Right atrium auricular region (tissue), 2 donors: ENCODE measurements at regions not wholly inside any gene's neighbourhood (a gene's known extent, or its start where the extent isn't known, plus 50 kb on each side); places are given as distances from the start of the nearest gene placed in this dataset.
"Not testable (repeated sequence)": the region's sequence is repeated elsewhere in the genome, so short reads cannot be mapped to it uniquely, and the experiment has no call there.

Experiments used
- DNase-seq: peaks from one replicate; pipeline ENCODE4 v3.0.0-alpha.2; 2019; ENCODE audit warnings: low spot score
- H3K27ac ChIP-seq, 2 donors: fragments of 200-600 bp; sonication (generic); 1 replicate in 1 of 2; 2 replicates in 1 of 2; pipeline ENCODE4 v1.5.1; 2016 to 2019
- H3K27me3 ChIP-seq, 2 donors: fragments of 200-600 bp; sonication (generic); one replicate each; pipeline versions ENCODE4 v1.5.1 to v1.6.0; 2017 to 2019
- H3K36me3 ChIP-seq: fragments of 200-600 bp; sonication (generic); one replicate; pipeline ENCODE4 v1.5.1; 2016
- H3K4me1 ChIP-seq, 2 donors: fragments of 200-600 bp; sonication (generic); one replicate each; pipeline versions ENCODE4 v1.5.1 to v1.6.0; 2017 to 2019
- H3K4me3 ChIP-seq, 2 donors: fragments of 200-600 bp; sonication (generic); 1 replicate in 1 of 2; 2 replicates in 1 of 2; pipeline ENCODE4 v1.5.1; 2017 to 2019; ENCODE audit warnings: mild to moderate bottlenecking in 1 of 2, moderate library complexity in 1 of 2
- H3K9me3 ChIP-seq, 2 donors: fragments of 200-600 bp; sonication (generic); one replicate each; pipeline ENCODE4 v1.5.1; 2019
- CTCF ChIP-seq, 2 donors: fragments of 200-600 bp; sonication (generic); IDR thresholded peaks; one replicate each; pipeline ENCODE4 v1.5.1; 2019; ENCODE audit warnings: antibody characterized with exemption in 2 of 2

- H3K36me3 ChIP-seq, H3K27me3 ChIP-seq, H3K4me1 ChIP-seq, DNase-seq, H3K4me3 ChIP-seq, H3K9me3 ChIP-seq, H3K27ac ChIP-seq: not testable (repeated sequence)
Observed at GRCh38 chr13:86253497-86253896, 454.3 kb upstream of the SLITRK6 start.

GRCh38 chr13:86255820-86256219 lies 456.6 kb upstream of the SLITRK6 start:
- H3K27ac ChIP-seq, H3K4me1 ChIP-seq, H3K27me3 ChIP-seq, DNase-seq, H3K36me3 ChIP-seq, H3K4me3 ChIP-seq, H3K9me3 ChIP-seq: not testable (repeated sequence)

GRCh38 chr13:86269511-86269910 lies 470.3 kb upstream of the SLITRK6 start:
- Histone ChIP-seq H3K36me3 (no peaks in the 10 kb centered on the region), H3K27ac (no peak overlapping the region), H3K9me3 (no peaks in the 10 kb centered on the region), H3K4me1 (no peaks in the 10 kb centered on the region), H3K4me3 (no peak overlapping the region), H3K27me3 (no peaks in the 10 kb centered on the region)
- DNase-seq: no peak
- TF ChIP-seq CTCF (IDR thresholded peaks at IDR 0.05): no peak

DNA sequence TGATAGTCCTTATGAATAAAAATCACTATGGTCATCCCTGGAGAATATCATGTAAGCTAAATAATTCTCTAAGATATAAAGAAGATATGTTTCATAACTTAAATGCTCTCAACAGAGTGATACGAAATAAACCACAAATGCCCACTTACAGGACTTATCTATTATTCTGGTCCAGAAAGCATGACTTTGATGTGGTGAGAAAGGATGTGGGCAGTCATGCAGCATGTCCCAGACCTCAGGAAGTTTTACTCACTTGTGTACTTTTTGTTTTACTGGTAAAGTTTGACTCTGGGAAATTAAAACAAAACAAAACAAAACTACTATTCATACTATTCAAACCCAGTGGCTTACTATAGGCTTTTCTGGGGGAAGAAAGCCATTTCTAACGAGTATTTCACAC lies 483.2 kb upstream of the SLITRK6 start:
- Histone ChIP-seq H3K27ac (no peak overlapping the region), H3K4me1 (no peaks in the 10 kb centered on the region), H3K36me3 (no peaks in the 10 kb centered on the region), H3K9me3 (no peaks in the 10 kb centered on the region), H3K27me3 (no peaks in the 10 kb centered on the region), H3K4me3 (no peak overlapping the region)
- no peak for TF ChIP-seq CTCF (IDR thresholded peaks at IDR 0.05)
- no peak for DNase-seq

DNA sequence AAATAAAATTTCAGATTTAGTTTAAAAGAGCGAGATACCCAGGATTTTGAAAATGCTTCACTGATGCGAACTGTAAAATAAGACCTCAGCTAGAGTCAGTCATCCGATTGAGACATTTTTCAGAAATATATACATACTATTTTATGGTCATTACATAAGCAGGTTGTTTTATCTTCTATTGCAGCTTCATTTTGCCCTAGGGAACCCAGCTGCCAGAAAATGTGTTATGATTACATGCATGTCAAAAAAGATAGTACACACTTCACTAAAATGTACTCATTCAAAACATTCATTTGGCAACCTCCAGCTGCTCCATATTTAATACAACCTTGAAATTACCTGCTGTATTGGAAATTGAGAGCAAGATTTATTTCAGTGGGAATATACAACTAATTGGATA lies 483.8 kb upstream of the SLITRK6 start:
- no peak for DNase-seq
- no peaks in the 10 kb centered on the region for H3K27me3 ChIP-seq
- H3K36me3 ChIP-seq: no peaks in the 10 kb centered on the region
- TF ChIP-seq CTCF (IDR thresholded peaks at IDR 0.05): no peak
- H3K4me3 ChIP-seq: no peak overlapping the region
- H3K9me3 ChIP-seq: no peaks in the 10 kb centered on the region
- no peak overlapping the region for H3K27ac ChIP-seq
- no peaks in the 10 kb centered on the region for H3K4me1 ChIP-seq

- Histone ChIP-seq H3K27ac (no peak overlapping the region), H3K4me1 (no peaks in the 10 kb centered on the region), H3K36me3 (no peaks in the 10 kb centered on the region), H3K27me3 (no peaks in the 10 kb centered on the region), H3K4me3 (no peak overlapping the region), H3K9me3 (no peaks in the 10 kb centered on the region)
- no peak for TF ChIP-seq CTCF (IDR thresholded peaks at IDR 0.05)
- no peak for DNase-seq
Observed at GRCh38 chr13:86298725-86299124, 499.5 kb upstream of the SLITRK6 start.

- Histone ChIP-seq H3K4me3 (no peak overlapping the region), H3K4me1 (no peaks in the 10 kb centered on the region), H3K36me3 (no peaks in the 10 kb centered on the region), H3K27ac (no peak overlapping the region), H3K27me3 (no peaks in the 10 kb centered on the region), H3K9me3 (no peaks in the 10 kb centered on the region)
- TF ChIP-seq CTCF (IDR thresholded peaks at IDR 0.05): no peak
- no peak for DNase-seq
Observed at GRCh38 chr13:86299128-86299527, 499.9 kb upstream of the SLITRK6 start.
